PFSK-1 (cell line): ENCODE measurements at regions not wholly inside any gene's neighbourhood (a gene's known extent, or its start where the extent isn't known, plus 50 kb on each side); places are given as distances from the start of the nearest gene placed in this dataset.

Experiments used
- SIN3A ChIP-seq: IDR thresholded peaks from 2 replicates; pipeline ENCODE4 v1.6.1; 2012; ENCODE audit warnings: mild to moderate bottlenecking, low read length, moderate library complexity, borderline replicate concordance; ENCODE audit not compliant: insufficient read depth
- TAF1 ChIP-seq: IDR thresholded peaks from 2 replicates; pipeline ENCODE4 v1.6.1; 2012; ENCODE audit warnings: low read length, control low read depth, borderline replicate concordance; ENCODE audit not compliant: insufficient read depth

- TF ChIP-seq SIN3A (no peak), TAF1 (no peak)
Observed at GRCh38 chr14:58972233-58973017, 216.0 kb upstream of the DAAM1 start.
